Endodermal cell (in vitro differentiated cells): ENCODE measurements at regions not wholly inside any gene's neighbourhood (a gene's known extent, or its start where the extent isn't known, plus 50 kb on each side); places are given as distances from the start of the nearest gene placed in this dataset.

Experiments
- DNase-seq: peaks from one replicate; pipeline ENCODE4 v3.0.0-alpha.2; 2017
- H3K27ac ChIP-seq: 2 replicates; pipeline ENCODE4 v1.5.1; 2013; ENCODE audit warnings: mild to moderate bottlenecking, low read depth, low read length, moderate library complexity
- H3K27me3 ChIP-seq: 2 replicates; pipeline ENCODE4 v1.6.1; 2013; ENCODE audit warnings: mild to moderate bottlenecking, low read length, moderate library complexity; ENCODE audit not compliant: insufficient read depth, control insufficient read depth, poor library complexity, severe bottlenecking
- H3K36me3 ChIP-seq: 2 replicates; pipeline ENCODE4 v1.7.0; 2013; ENCODE audit warnings: mild to moderate bottlenecking, low read length, moderate library complexity; ENCODE audit not compliant: control insufficient read depth, insufficient read depth
- H3K4me1 ChIP-seq: one replicate; pipeline ENCODE4 v1.7.0; 2013; ENCODE audit warnings: low read length; ENCODE audit not compliant: control insufficient read depth, insufficient read depth
- H3K4me3 ChIP-seq: 2 replicates; pipeline ENCODE4 v1.5.1; 2013; ENCODE audit warnings: mild to moderate bottlenecking, low read length, moderate library complexity
- H3K9ac ChIP-seq: 2 replicates; pipeline ENCODE4 v1.6.1; 2013; ENCODE audit warnings: mild to moderate bottlenecking, low read length, moderate library complexity; ENCODE audit not compliant: poor library complexity, severe bottlenecking; ENCODE audit errors: extremely low read depth
- H3K9me3 ChIP-seq: 2 replicates; pipeline ENCODE4 v1.6.1; 2013; ENCODE audit warnings: mild to moderate bottlenecking, low read length, moderate library complexity; ENCODE audit not compliant: control insufficient read depth
- H3K27ac Mint-ChIP-seq: 2 replicates; pipeline ENCODE4 v1.8.0; 2020; ENCODE audit warnings: mixed read lengths
- H3K27me3 Mint-ChIP-seq: 2 replicates; pipeline ENCODE4 v1.8.0; 2021; ENCODE audit warnings: mild to moderate bottlenecking, mixed read lengths; ENCODE audit not compliant: insufficient read depth
- H3K36me3 Mint-ChIP-seq: 2 replicates; pipeline ENCODE4 v1.8.0; 2020; ENCODE audit warnings: low read depth, mixed read lengths
- H3K4me1 Mint-ChIP-seq: 2 replicates; pipeline ENCODE4 v1.8.0; 2020; ENCODE audit warnings: mixed read lengths
- H3K4me3 Mint-ChIP-seq: 2 replicates; pipeline ENCODE4 v1.8.0; 2020; ENCODE audit warnings: mild to moderate bottlenecking, moderate library complexity, mixed read lengths
- H3K9me3 Mint-ChIP-seq: 2 replicates; pipeline ENCODE4 v1.8.0; 2020; ENCODE audit warnings: mild to moderate bottlenecking, mixed read lengths
- whole genome bisulfite sequencing, 2 experiments: methylation state at CpG; one replicate each; pipeline versions ENCODE4 v1.1.5 to v1.1.7; 2013; ENCODE audit warnings: missing lambda C conversion rate in 2 of 2, mixed read lengths in 1 of 2; ENCODE audit not compliant: insufficient coverage in 1 of 2, insufficient read length in 1 of 2; 5-methylcytosine and 5-hydroxymethylcytosine counted together
- TF ChIP-seq, protein P1 (sequence below): fragments of 200-600 bp; sonication (generic); conservative IDR thresholded peaks from 2 replicates; pipeline ENCODE4 v1.5.0; 2021; ENCODE audit warnings: antibody characterized with exemption, mild to moderate bottlenecking

DNA sequence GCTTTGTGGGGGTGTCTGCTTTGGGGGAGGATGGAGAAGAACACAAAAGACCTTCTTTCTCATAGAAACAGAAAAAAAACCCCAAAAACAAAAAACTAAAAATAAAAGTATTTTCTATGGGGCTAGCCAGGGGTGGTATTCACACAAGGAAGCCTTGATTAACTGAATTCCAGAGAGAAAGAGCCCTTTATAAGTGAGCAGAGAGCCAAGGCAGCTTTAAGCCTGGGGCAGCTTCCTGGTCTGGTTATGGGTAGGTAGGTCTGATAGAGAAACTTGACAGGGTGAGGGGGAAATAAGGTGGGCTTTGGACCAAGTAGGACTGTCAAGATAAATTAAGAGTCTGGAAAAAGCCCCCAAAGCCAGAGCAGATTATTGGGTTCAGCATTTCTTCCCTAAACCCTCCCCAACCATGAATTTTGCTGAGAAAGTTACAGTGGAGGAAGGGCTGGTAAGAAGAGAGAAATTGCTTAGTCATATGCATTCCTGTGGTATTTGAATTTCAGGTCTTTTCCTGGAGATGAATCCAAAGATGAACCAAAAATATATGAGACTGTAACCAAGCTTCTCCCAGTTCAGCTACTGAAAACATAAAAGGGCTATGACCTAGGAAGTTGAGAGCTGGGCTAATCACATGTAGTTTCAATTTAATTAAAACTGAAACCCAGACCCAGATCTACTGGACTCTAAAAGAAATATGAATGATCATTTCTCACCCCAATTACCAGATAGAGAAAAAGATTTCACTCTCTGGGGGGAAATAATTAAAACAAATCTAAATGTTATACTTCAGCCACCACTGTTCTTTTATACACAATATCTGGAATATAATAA lies 144.8 kb downstream of the TBC1D30 start:
- TF ChIP-seq, protein P1, sequence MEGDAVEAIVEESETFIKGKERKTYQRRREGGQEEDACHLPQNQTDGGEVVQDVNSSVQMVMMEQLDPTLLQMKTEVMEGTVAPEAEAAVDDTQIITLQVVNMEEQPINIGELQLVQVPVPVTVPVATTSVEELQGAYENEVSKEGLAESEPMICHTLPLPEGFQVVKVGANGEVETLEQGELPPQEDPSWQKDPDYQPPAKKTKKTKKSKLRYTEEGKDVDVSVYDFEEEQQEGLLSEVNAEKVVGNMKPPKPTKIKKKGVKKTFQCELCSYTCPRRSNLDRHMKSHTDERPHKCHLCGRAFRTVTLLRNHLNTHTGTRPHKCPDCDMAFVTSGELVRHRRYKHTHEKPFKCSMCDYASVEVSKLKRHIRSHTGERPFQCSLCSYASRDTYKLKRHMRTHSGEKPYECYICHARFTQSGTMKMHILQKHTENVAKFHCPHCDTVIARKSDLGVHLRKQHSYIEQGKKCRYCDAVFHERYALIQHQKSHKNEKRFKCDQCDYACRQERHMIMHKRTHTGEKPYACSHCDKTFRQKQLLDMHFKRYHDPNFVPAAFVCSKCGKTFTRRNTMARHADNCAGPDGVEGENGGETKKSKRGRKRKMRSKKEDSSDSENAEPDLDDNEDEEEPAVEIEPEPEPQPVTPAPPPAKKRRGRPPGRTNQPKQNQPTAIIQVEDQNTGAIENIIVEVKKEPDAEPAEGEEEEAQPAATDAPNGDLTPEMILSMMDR = no peak
- H3K4me1 ChIP-seq = no peaks in the 10 kb centered on the region
- peaks cover 10% of the 10 kb centered on the region for H3K9me3 Mint-ChIP-seq
- peaks cover 5% of the 10 kb centered on the region for H3K27me3 Mint-ChIP-seq
- no peaks in the 10 kb centered on the region for H3K36me3 Mint-ChIP-seq
- no peak for DNase-seq
- H3K36me3 ChIP-seq = no peaks in the 10 kb centered on the region
- H3K4me3 ChIP-seq = no peak overlapping the region
- H3K4me1 Mint-ChIP-seq = peaks cover 4% of the 10 kb centered on the region
- H3K27me3 ChIP-seq = no peaks in the 10 kb centered on the region
- peaks cover 8% of the 10 kb centered on the region for H3K9me3 ChIP-seq
- H3K9ac ChIP-seq = no peak overlapping the region
- no peak overlapping the region for H3K27ac ChIP-seq
- no peak overlapping the region for H3K27ac Mint-ChIP-seq
- no peak overlapping the region for H3K4me3 Mint-ChIP-seq

DNA sequence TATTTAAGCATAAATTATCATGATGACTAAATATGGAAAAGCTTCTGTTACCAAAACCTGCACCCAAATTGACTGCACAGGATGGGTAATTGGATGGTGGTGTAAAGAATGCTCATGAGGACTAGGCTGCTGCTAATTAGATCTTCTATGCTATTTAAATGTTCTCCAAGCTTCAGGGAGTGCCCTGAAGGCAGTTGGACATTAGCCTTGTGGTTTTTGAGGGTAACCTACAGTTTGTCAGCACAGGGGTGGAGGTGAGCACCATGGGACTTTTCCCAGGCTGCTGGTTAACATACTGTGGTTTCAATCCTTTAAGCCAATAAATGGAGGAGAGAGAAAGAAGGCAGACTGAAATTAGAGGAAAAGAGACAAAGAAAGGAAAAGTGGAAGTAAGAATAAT lies 145.0 kb downstream of the WIF1 start:
- Histone ChIP-seq H3K9me3 (peaks cover 8% of the 10 kb centered on the region), H3K4me1 (no peaks in the 10 kb centered on the region), H3K27ac (no peak overlapping the region), H3K4me3 (no peak overlapping the region), H3K27me3 (peaks cover 4% of the 10 kb centered on the region), H3K36me3 (no peaks in the 10 kb centered on the region), H3K9ac (no peak overlapping the region)
- TF ChIP-seq, protein P1 = no peak
- H3K27ac Mint-ChIP-seq = no peak overlapping the region
- H3K27me3 Mint-ChIP-seq = peaks cover 15% of the 10 kb centered on the region
- peaks cover 4% of the 10 kb centered on the region for H3K4me1 Mint-ChIP-seq
- H3K36me3 Mint-ChIP-seq = no peaks in the 10 kb centered on the region
- peaks cover 26% of the 10 kb centered on the region for H3K9me3 Mint-ChIP-seq
- DNase-seq = no peak
- H3K4me3 Mint-ChIP-seq = no peak overlapping the region

DNA sequence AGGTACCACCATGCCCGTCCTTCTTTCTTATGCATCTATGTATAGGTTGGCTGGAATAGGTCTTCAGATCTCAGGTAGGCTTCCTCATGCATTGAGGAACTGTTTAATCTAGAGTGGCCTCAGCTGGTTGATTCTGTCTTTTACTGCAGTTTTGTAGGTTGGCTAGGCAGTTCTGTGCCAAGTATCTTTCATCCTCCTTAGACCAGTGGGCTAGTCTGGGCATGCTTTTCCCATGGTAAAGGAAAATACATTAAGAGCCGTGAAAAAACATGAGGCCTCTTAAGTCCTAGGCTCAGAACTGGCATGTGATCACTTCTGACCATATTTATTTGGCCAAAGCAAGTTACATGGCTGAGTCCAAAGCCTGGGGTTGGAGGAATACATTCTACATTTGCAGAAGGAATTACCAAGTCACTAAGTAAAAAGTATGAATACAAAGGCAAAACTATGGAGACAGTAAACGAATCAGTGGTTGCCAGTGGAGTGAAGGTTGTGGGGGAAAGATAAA lies 137.3 kb downstream of the WIF1 start:
- no peak for DNase-seq
- 91 to 92% methylated on average over 3 of the region's 3 CpGs for WGBS, 2 experiments
- H3K9ac ChIP-seq = no peak overlapping the region
- no peaks in the 10 kb centered on the region for H3K36me3 Mint-ChIP-seq
- H3K9me3 Mint-ChIP-seq = peaks cover 20% of the 10 kb centered on the region
- no peak overlapping the region for H3K4me3 Mint-ChIP-seq
- H3K27ac Mint-ChIP-seq = no peak overlapping the region
- H3K27ac ChIP-seq = no peak overlapping the region
- H3K4me1 Mint-ChIP-seq = no peaks in the 10 kb centered on the region
- H3K27me3 ChIP-seq = no peaks in the 10 kb centered on the region
- H3K9me3 ChIP-seq = peaks cover 9% of the 10 kb centered on the region
- no peaks in the 10 kb centered on the region for H3K36me3 ChIP-seq
- H3K27me3 Mint-ChIP-seq = peaks cover 9% of the 10 kb centered on the region
- TF ChIP-seq, protein P1 = no peak
- H3K4me3 ChIP-seq = no peak overlapping the region
- H3K4me1 ChIP-seq = no peaks in the 10 kb centered on the region
